GM12874 (cell line): ENCODE measurements at regions not wholly inside any gene's neighbourhood (a gene's known extent, or its start where the extent isn't known, plus 50 kb on each side); places are given as distances from the start of the nearest gene placed in this dataset.

ENCODE experiments used
- CTCF ChIP-seq: IDR thresholded peaks from 2 replicates; pipeline ENCODE4 v1.5.1; 2011; ENCODE audit warnings: low read depth, mild to moderate bottlenecking, control low read depth, low read length, moderate library complexity; ENCODE audit not compliant: insufficient read depth

DNA sequence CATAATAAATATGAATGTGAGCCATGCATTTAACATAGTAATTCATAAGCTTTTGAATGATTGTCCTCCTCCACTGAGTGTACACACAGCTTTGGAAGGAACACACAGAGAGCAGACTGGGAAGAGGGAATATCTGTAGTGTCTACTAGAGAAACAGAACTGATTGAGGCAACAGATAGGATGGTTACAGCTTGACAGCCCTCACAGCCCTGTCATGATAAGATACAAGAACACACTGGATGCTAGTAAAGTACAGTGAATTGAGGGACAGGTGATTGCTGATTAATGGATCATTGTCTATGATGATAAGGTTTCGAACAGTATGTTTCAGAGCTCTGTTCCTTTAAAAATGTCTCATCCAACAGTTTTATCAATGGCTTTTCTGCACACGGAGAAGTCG lies 383.4 kb upstream of the GBE1 start:
- TF ChIP-seq CTCF = no peak

GRCh38 chr3:82143661-82144412 lies 382.4 kb upstream of the GBE1 start:
- TF ChIP-seq CTCF = no peak

- TF ChIP-seq CTCF = no peak
Observed at GRCh38 chr3:82141592-82141991, 380.1 kb upstream of the GBE1 start.

GRCh38 chr3:82137861-82138260 lies 376.4 kb upstream of the GBE1 start:
- TF ChIP-seq CTCF = no peak

GRCh38 chr3:82137050-82137449 lies 375.6 kb upstream of the GBE1 start:
- TF ChIP-seq CTCF = no peak

DNA sequence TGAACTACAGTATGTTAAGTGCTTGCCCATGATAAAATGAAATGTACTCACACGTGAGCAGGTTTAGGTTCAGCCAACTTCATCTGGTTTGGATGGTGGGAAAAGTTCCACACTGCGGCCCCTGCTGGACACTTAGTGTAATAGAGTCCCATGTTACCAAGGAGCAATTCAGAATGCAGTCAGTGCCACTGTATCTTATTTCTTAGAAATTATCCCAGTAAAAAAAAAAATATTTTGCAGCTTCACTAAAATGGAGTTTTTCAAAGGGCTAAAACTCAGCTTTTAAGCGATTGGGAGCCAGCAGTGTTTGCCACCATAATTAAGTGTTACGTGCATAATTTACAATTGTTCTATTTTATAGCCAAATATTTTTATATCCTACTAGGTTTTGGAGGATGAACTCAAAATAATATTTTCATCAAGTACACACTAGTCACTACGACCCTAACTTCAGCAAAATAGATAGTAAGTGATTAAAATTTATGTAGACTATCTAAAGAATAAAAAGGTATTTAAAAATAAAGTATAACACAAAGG lies 371.7 kb upstream of the GBE1 start:
- TF ChIP-seq CTCF = peak; percentile 74

- no peak for TF ChIP-seq CTCF
Observed at GRCh38 chr3:82132210-82133069, 371.0 kb upstream of the GBE1 start.
